ENCODE measurements at regions not wholly inside any gene's neighbourhood (a gene's known extent, or its start where the extent isn't known, plus 50 kb on each side); places are given as distances from the start of the nearest gene placed in this dataset.
"Not testable (repeated sequence)": the region's sequence is repeated elsewhere in the genome, so short reads cannot be mapped to it uniquely, and the experiment has no call there.

- not testable (repeated sequence) for H3K27ac ChIP-seq (ENCODE audit: low read depth, low read length); H3K27me3 ChIP-seq (ENCODE audit: insufficient read depth, low read length); H3K4me1 ChIP-seq (ENCODE audit: insufficient read depth, low read length); H2AFZ ChIP-seq (ENCODE audit: low read length); H3K4me3 ChIP-seq (ENCODE audit: insufficient read depth, low read length); H4K20me1 ChIP-seq (ENCODE audit: insufficient read depth, low read length); H3K4me2 ChIP-seq (ENCODE audit: insufficient read depth, low read length); H3K79me2 ChIP-seq (ENCODE audit: insufficient read depth, low read length); H3K9me3 ChIP-seq (ENCODE audit: low read depth, low read length); H3K36me3 ChIP-seq (ENCODE audit: insufficient read depth, low read length); DNase-seq (ENCODE audit: insufficient read length, low spot score, missing footprints)
These were observed 59.2 kb upstream of the ZNF641 start for GRCh38 chr12:48409938-48410337.

- H3K4me2 ChIP-seq (ENCODE audit: insufficient read depth, low read length) = no peak overlapping the region
- no peaks in the 10 kb centered on the region for H4K20me1 ChIP-seq (ENCODE audit: insufficient read depth, low read length)
- H3K9me3 ChIP-seq (ENCODE audit: low read depth, low read length) = no peaks in the 10 kb centered on the region
- no peak overlapping the region for H2AFZ ChIP-seq (ENCODE audit: low read length)
- no peaks in the 10 kb centered on the region for H3K36me3 ChIP-seq (ENCODE audit: insufficient read depth, low read length)
- H3K4me3 ChIP-seq (ENCODE audit: insufficient read depth, low read length) = no peak overlapping the region
- H3K79me2 ChIP-seq (ENCODE audit: insufficient read depth, low read length) = no peaks in the 10 kb centered on the region
- H3K4me1 ChIP-seq (ENCODE audit: insufficient read depth, low read length) = no peaks in the 10 kb centered on the region
- H3K27ac ChIP-seq (ENCODE audit: low read depth, low read length) = no peak overlapping the region
- no peaks in the 10 kb centered on the region for H3K27me3 ChIP-seq (ENCODE audit: insufficient read depth, low read length)
- TF ChIP-seq, protein P1, sequence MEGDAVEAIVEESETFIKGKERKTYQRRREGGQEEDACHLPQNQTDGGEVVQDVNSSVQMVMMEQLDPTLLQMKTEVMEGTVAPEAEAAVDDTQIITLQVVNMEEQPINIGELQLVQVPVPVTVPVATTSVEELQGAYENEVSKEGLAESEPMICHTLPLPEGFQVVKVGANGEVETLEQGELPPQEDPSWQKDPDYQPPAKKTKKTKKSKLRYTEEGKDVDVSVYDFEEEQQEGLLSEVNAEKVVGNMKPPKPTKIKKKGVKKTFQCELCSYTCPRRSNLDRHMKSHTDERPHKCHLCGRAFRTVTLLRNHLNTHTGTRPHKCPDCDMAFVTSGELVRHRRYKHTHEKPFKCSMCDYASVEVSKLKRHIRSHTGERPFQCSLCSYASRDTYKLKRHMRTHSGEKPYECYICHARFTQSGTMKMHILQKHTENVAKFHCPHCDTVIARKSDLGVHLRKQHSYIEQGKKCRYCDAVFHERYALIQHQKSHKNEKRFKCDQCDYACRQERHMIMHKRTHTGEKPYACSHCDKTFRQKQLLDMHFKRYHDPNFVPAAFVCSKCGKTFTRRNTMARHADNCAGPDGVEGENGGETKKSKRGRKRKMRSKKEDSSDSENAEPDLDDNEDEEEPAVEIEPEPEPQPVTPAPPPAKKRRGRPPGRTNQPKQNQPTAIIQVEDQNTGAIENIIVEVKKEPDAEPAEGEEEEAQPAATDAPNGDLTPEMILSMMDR (IDR thresholded peaks at IDR 0.05; ENCODE audit: extremely low read depth, low read depth, low read length) = no peak
- no peak for DNase-seq (ENCODE audit: insufficient read length, low spot score, missing footprints)
These were observed 59.0 kb upstream of the ANP32D start for GRCh38 chr12:48413388-48413787.

DNA sequence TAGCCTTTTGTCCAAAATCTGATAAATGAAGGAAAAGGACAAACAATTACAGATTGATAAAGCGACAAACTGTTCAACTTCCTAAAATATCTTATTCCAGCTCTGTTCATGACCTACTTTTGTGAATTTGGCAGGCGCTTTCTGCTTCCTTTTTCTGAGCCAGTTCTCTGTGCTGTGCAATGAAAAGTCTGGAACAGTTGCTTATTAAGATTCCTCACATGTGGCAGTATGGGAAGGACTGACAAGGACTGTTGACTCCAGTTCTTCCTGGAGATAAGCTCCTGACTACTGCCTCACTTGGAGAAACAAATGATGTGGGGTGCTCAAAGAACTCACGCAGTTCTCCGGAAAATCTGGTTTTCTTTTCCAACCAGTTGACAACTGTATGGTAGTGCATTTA, 58.3 kb upstream of the ANP32D start:
- H3K9me3 ChIP-seq (ENCODE audit: low read depth, low read length) = no peaks in the 10 kb centered on the region
- no peaks in the 10 kb centered on the region for H4K20me1 ChIP-seq (ENCODE audit: insufficient read depth, low read length)
- H3K79me2 ChIP-seq (ENCODE audit: insufficient read depth, low read length) = no peaks in the 10 kb centered on the region
- H2AFZ ChIP-seq (ENCODE audit: low read length) = no peak overlapping the region
- TF ChIP-seq, protein P1 (IDR thresholded peaks at IDR 0.05; ENCODE audit: extremely low read depth, low read depth, low read length) = no peak
- H3K4me3 ChIP-seq (ENCODE audit: insufficient read depth, low read length) = no peak overlapping the region
- no peaks in the 10 kb centered on the region for H3K27me3 ChIP-seq (ENCODE audit: insufficient read depth, low read length)
- H3K4me2 ChIP-seq (ENCODE audit: insufficient read depth, low read length) = no peak overlapping the region
- DNase-seq (ENCODE audit: insufficient read length, low spot score, missing footprints) = peak; percentile 17
- no peaks in the 10 kb centered on the region for H3K36me3 ChIP-seq (ENCODE audit: insufficient read depth, low read length)
- no peaks in the 10 kb centered on the region for H3K4me1 ChIP-seq (ENCODE audit: insufficient read depth, low read length)
- no peak overlapping the region for H3K27ac ChIP-seq (ENCODE audit: low read depth, low read length)

DNA sequence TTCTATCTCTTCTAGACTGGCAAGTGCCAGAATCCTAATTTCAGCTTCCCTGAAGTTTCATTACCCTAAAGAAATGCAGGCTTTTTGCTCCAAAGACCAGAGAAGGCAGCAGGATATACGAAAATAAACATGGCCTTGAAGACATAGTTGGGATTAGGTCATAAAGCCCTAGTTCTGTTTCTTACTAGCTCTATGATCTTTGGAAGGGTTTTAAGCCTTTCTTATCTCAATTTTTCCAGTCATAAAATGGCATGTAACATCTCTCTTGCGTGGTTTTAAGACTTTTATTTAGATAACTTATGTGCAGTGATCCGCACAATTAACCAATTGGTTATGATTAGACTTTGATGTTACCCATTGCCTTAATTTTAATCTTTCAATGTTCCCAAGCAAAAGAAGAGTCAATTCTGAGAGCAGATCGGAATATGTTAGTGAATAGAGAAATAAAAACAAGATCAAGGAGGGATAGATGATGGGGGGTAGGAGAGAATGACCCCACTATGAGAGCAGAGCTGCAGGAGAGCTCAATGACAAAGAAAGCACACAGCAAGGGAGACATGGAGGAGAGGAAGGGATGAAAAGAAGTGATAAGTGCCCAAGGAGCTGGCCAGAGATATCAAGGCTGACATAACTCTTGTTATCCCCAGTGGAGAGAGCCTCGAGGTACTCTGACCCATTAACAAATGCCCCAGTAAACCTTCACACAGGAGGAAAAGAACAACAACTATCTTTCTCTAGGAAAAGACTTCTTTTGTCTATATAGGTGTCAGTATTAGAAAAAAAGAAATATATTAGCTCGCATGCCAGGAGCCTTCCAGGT, 53.0 kb upstream of the ANP32D start:
- H3K36me3 ChIP-seq (ENCODE audit: insufficient read depth, low read length) = no peaks in the 10 kb centered on the region
- no peak overlapping the region for H3K4me3 ChIP-seq (ENCODE audit: insufficient read depth, low read length)
- no peak overlapping the region for H3K4me2 ChIP-seq (ENCODE audit: insufficient read depth, low read length)
- no peak overlapping the region for H3K27ac ChIP-seq (ENCODE audit: low read depth, low read length)
- TF ChIP-seq, protein P1 (IDR thresholded peaks at IDR 0.05; ENCODE audit: extremely low read depth, low read depth, low read length) = no peak
- H3K4me1 ChIP-seq (ENCODE audit: insufficient read depth, low read length) = no peaks in the 10 kb centered on the region
- no peaks in the 10 kb centered on the region for H3K27me3 ChIP-seq (ENCODE audit: insufficient read depth, low read length)
- DNase-seq (ENCODE audit: insufficient read length, low spot score, missing footprints) = no peak
- H4K20me1 ChIP-seq (ENCODE audit: insufficient read depth, low read length) = no peaks in the 10 kb centered on the region
- no peaks in the 10 kb centered on the region for H3K79me2 ChIP-seq (ENCODE audit: insufficient read depth, low read length)
- no peaks in the 10 kb centered on the region for H3K9me3 ChIP-seq (ENCODE audit: low read depth, low read length)
- H2AFZ ChIP-seq (ENCODE audit: low read length) = no peak overlapping the region
